ENCODE measurements at regions not wholly inside any gene's neighbourhood (a gene's known extent, or its start where the extent isn't known, plus 50 kb on each side); places are given as distances from the start of the nearest gene placed in this dataset.
"Not testable (repeated sequence)": the region's sequence is repeated elsewhere in the genome, so short reads cannot be mapped to it uniquely, and the experiment has no call there.

- DNase-seq, result not testable (repeated sequence)
Observed at GRCh38 chr6:74594350-74594749, 611.5 kb downstream of the COL12A1 start.

GRCh38 chr6:74588094-74588832 is 617.6 kb downstream of the COL12A1 start:
- DNase-seq, result no peak

DNA sequence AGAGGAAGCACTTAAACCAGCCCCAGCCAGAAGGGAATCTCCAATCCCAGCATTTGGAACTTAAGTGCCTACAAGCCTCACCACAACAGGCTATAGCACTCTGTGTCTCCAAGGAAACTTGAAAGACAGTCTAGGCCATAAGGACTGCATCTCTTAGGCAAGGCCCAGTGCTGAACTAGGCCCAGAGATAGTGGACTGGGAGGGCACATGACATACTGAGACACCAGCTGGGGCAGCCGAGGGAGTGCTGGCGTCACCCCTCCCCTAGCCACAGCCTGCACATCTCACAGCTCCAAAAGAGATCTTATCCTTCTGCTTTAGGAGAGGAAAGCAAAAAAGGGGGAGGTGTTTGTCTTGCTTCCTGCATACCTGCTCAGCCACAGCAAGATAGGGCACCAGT is 618.5 kb downstream of the COL12A1 start:
- DNase-seq, result no peak

- DNase-seq, result no peak
Observed at GRCh38 chr6:74585753-74586152, 620.1 kb downstream of the COL12A1 start.

GRCh38 chr6:74581681-74582080 is 624.2 kb downstream of the COL12A1 start:
- no peak for DNase-seq

DNA sequence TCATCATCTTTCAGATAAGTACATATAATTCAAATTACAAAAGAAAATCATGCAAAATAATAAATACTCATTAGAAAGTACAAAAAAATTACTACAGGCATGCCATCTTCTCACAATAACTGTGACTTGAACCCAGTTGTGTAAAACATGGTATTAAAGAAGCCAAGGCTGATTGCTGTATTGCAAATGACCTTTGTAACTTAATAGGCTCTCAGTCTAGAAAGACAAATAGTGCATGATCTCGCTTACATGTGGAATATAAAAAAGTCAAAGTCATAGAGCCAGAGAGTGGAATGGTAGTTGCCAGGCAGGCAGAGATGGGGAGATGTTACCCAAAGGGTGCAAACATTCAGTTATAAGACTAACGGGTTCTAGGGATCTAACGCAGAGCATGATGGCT is 626.1 kb downstream of the COL12A1 start:
- DNase-seq, result no peak

DNA sequence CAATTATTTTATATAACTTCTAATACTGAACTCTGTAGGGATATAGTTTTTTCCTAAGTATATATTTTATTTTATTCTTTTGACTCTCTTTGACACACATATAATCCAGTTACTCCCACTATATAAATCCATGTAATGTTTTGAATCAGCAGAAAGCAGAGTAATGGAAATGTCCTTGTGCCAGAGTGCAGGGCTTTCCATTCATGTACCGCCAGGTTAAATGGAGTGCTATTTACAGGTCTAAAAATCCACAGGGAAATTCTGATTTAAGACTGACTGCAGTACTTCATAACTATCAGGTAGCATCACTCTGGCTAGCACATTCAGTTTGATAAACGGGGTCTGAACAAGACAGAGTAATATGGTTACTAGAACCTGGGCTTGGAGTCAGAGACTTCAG is 626.8 kb downstream of the COL12A1 start:
- no peak for DNase-seq

DNA sequence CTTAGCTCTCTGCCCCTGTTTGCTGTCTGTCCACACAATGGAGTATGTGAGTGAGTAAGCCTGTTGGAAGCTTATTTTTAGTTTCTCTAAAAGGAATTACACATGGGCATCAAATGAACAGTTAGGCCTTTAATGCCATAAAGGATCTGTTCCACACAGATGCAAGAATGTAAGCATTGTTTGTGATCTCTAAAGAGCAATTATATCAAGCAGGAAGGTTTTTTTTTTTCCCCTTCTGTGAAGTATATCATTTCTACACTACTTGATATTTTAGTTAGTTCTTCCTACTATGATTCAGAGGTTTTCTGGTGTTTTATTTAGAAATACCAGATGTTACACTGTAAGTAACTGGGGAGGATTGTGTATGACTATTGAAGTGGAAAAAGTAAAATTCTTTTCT is 627.5 kb downstream of the COL12A1 start:
- DNase-seq, result no peak

GRCh38 chr6:74577619-74578018 is 628.2 kb downstream of the COL12A1 start:
- DNase-seq, result no peak

GRCh38 chr6:74574794-74575193 is 631.1 kb downstream of the COL12A1 start:
- DNase-seq, result no peak

GRCh38 chr6:74573613-74574012 is 632.2 kb downstream of the COL12A1 start:
- no peak for DNase-seq

DNA sequence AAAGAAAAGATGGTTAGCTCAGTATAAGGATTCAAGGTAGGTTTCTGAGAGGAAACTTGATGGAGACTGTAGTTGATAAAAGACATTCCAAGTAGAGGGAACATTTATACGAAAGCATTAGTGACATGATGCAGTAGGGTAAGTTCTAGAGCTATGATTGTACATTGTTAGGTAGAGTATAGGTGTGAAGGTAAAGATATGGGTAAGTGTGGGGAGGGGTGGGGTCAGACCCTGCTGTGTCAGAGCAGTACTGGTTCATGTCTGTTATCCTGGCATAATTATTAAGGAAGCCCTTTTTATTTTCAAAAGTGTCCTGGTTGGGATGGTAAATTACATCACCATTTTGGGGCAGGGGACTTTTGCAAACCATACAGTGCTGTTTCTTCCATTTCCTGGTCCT is 635.8 kb downstream of the COL12A1 start:
- no peak for DNase-seq

GRCh38 chr6:74568861-74569260 is 637.0 kb downstream of the COL12A1 start:
- no peak for DNase-seq

DNA sequence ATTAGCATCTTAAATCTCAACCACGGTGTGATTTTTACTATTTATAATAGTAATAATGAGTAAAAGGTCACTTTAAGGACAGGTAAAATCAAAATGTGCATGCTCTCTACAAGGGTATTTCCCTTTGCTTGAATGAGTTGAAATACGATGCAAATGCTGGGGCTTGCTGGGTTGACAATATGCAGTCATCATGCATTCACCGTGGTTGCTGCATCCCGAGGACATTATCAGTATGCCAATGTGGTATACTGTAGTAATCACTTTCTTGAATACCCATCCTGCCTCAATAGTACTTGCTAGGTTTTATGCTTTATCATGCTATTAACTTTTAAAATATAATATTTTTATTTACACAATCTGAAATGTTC is 637.9 kb downstream of the COL12A1 start:
- not testable (repeated sequence) for DNase-seq

DNA sequence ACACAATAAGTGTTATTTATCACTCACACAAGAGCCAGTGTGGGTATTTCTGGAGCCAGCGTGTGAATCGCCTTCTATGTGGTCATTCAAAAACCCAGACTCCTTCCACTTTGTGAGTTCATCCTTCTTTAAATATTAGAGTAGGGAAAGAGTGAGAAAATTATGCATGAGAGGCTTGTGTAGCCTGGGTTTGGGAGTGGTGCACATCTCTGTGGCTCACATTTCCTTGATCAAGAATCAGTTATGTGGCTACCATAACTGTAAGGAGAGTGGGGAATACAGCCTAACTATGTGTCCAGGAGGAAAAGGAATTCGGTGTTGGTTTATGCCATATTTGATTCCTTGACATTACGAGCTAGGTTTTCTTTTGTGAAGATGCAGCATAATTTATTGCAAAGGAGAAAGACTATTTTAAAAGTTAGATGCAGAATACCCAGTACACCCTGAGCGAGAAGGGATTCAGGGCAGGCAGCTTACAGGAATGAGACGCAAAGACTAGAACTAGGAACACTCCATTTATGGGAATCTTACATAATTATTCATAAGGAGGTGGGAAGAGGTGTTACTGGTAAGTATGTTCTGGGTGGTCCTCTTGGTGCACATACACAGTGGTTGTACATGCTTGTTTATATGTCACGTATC is 638.5 kb downstream of the COL12A1 start:
- no peak for DNase-seq

GRCh38 chr6:74557236-74557635 is 648.6 kb downstream of the COL12A1 start:
- DNase-seq, result no peak

DNA sequence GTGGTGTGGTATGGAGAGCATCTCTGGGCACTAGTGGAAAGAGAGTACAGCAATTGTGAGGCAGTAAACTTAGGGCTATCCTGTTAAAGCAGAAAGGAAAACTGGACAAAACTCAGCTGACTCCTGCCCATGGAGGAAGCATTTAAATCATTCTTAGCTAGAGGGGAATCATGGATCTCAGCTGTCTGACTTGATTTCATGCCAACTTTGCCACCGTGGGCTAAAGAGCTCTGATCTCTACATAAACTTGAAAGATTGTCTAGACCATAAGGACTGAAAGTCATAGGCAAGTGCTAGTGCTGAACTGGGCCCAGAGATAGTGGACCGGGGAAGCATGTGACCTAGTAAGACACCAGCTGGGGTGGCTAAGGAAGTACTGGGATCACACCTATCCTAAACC is 651.8 kb downstream of the COL12A1 start:
- DNase-seq, result no peak

GRCh38 chr6:74551896-74552295 is 654.0 kb downstream of the COL12A1 start:
- DNase-seq, result no peak

DNA sequence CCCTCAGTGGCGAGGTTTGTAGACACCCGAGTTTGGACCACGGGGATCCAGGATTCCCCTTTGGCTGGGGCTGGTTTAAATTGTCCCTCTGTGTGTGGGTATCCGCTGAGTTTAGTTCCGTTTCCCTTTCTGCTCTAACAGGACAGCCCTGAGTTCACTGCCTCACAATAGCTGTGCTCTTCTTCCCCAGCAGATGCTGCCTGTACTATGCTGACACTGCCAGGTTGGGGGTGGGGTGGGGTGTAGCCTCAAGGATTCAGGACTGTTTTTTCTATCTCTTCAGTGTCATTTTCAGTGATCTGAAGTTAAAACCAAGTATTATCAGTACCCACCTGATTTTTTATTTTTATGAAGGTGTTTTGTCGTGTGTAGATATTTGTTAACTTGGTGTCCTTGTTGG is 655.0 kb downstream of the COL12A1 start:
- no peak for DNase-seq

GRCh38 chr6:74549746-74550145 is 656.1 kb downstream of the COL12A1 start:
- DNase-seq, result no peak

GRCh38 chr6:74534465-74535211 is 671.2 kb downstream of the COL12A1 start:
- no peak for DNase-seq

DNA sequence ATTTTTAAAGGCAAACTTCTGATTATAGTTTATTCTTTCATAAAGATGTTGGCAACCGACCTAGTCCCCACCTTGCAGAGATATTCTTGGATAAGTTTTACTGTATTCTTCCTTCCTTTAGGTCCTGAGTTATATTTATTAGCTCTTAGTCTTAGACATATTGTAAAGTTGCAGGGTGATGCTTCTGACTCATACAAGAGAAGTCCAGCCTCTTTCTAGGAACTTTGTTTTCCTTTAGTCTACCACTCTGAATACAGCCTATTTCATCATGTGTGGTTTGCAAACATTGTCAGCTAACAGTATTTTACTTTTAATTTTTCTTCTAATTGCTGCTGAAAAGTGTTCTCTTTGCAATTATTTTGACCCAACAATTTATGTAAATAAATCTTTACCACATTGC is 686.7 kb downstream of the COL12A1 start:
- no peak for DNase-seq

DNA sequence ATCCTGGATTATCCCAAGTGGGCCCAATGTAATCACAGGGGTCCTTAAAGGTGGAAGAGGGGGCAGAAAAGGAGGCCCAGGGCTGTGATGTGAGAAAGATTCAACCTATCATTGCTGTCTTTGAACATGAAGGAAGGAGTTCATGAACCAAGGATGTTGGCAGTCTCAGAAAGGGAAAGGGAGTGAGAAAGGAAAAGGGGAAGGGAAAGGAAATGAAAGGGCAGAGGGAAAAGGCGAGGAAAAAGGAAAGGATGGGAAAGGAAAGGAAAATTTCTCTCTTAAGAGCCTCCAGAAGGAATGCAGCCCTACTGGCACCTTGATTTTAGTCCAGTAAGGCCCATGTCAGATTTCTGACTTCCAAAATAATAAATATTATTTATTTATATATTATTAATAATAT is 687.8 kb downstream of the COL12A1 start:
- no peak for DNase-seq

Data from nucleus accumbens (tissue), 56 donors.